ENCODE measurements at regions not wholly inside any gene's neighbourhood (a gene's known extent, or its start where the extent isn't known, plus 50 kb on each side); places are given as distances from the start of the nearest gene placed in this dataset.
A peak's percentile ranks its signal among the peaks of the same experiment; 100 is the strongest.

DNA sequence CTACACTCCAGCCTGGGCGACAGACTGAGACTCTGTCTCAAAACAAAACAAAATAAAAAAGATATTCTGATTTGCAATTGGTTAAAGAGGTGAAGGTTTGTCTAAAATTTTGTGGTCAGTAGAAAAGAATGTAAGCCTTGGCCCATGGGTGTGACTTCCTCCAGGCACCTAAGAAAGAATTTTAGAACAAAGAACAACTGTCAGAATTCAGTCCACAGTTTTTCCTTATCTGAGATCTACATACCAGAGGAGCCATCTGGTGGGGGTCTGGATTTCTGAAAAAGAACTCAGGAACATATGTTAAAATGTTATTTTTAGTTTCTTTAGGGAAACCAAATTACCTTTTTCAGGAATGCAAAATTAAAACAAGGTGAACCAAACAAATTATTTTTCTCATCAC lies 434.1 kb downstream of the ANKRD50 start:
- no peak for DNase-seq

DNA sequence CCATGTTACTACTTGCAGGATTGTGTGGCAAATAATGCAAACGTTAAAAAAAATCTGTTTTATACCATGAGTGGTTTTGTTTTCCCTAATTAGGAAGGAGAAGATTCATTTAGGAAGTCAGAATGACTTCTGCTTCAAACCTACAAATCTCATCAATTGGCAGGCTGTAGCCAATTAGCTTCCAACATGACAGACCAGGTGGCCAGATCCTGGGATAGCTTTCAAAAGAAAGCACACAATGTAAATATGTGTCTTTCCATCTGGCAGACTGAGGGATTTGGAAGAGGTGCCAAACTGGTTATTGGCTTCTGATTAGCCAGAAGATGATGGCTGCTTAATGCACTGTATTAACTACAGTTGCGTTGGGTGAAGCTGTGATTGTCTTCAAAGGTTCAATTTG lies 432.8 kb downstream of the ANKRD50 start:
- DNase-seq: no peak

DNA sequence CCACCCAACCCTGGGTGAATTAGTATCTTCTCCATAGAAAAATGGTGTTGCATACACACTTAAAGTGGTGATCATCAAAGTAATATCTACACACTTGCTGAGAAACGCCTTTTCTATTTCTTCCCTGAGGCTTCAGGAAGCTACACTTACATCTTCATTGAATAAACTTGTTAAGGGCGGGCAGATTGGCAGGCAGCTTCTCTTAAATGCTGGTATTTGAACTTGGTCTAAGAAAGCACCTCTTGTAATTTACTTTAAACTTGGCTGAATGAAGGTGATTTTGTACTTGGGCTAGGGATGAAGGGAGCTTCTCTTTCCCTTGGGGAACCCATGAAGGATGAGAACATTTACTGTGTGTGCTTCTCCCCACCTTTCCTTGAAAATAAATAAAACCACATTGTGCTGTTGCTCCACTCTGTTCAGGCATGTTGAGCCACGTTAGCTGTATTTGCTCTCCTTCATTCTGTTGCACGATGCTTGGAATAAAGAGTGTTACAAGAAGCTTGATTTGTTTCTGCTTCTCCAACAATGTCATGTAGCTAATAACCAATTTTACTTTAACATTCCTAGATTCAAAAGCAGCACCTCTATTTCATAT lies 430.1 kb downstream of the ANKRD50 start:
- DNase-seq: no peak

DNA sequence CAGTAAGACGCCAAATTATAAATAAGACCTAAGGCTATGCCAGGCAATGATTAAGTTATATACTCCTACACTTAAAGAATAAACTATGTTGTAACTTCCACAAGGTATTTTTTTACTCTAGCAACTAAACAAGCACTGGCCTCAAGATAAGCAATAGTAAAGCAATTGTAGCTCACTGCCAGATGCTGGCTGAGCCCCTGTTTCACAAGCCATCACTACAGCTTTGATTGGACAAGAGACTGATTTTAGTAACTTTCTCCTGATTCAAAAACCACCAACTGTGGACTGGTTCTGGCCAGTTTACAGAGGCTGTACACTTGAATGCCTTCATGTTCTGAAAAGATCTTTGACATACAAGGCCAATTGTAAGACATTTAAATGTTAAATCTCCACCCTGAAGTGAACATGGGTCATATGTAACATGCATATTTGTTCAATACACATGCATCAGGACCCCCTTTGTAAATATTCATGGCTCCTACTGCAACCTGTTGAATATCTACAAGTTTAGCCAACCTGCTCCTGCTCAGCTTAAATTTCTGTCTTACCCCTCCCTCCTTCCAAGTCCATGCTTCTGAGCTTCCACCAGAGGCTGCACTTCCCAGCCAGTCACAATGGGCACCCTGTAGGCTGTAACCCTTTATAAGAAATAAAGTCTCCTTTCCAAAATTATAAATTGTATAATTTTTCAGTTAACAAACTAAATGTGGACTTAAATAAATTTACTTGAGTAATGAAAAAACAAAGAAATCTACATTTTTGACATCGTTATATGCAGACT lies 423.6 kb downstream of the ANKRD50 start:
- no peak for DNase-seq

DNA sequence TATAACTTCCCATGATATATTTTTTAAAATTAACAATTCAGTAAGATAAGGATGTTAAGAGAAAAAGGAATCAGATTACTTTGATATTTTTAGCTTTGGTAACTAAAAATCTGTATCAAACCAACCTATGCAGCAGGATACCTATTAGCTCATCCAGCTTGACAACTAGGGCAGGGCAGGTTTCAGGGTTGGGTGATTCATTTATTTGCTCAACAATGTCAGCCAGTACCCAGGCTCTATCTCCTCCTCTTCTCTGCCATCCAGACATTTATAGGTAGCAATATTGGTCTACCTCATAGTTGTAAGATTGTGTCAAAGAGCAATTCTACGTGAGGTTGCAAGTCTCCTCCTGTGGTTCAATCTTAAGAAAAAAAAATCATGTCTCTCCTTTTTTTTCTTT lies 421.9 kb downstream of the ANKRD50 start:
- DNase-seq: no peak

DNA sequence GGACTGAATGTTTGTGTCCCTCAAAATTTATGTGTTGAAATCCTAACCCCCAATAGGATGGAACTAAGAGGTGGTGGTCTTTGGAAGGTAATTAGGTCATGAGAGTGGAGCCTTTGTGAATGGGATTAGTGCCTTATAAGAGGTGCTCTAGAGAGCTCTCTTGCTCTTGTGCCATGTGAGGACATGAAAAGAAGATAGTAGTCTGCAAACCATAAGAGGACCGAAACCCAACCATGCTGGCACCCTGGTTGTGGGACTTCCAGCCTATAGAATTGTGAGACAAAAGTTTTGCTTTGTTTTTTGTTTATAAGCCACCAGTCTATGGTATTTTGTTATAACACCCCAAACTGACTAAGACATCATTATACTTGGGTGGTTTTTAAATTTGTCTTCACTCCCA lies 417.1 kb downstream of the ANKRD50 start:
- DNase-seq: no peak

DNA sequence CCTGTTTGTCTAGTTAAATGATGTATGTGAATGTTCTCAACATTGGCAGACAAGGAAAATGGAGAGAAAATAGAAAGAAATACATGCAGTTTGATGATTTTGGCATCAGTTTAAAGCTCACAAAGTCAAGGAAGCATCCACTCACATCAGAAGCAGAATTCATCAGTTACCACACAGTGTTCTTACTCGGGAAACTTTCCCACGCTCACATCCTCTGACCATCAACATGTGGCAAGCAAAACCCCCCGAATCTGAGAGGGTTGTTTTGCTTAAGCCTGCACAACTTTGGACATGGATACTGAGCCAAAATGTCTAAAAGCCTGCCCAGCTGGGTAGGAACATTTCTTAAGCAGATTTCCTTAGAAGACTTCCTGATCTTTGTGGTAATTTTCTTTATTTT lies 407.6 kb downstream of the ANKRD50 start:
- no peak for DNase-seq

DNA sequence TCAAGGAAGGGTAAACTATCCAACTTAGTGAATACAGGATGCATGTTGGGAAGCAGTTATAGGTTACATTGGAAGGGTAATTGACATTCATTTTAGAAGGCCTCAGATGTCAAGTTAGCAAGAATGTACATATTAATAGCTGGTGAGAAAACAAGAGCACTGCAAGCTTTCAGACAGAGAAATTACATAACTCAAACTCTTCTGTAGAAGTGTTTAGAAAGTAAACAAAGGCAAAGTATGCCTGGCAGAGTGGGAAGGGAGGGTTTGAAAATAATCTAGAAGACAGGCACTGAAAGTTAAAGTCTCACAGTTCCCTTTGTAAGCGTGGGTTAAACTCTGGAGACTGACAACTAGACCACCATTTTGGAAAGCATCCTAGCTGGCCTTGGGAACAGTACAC lies 406.2 kb downstream of the ANKRD50 start:
- DNase-seq: no peak

DNA sequence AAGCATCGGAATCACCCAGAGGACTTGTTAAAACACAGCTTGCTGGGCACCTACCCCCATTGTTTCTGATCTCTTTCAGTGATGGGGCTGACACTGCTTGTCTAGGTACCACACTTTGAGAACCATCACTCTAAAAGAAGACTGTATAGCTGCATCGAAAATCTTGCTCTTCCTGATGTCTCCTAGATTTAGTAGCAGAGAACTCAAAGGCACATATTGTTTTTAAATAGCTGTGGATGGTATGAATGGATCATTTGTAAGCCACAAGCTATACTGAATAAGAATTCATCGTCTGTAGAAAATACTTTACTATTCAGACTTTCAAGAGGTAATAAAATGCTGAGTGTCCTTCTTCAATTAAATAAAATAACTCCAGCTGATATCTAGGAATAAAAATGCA lies 405.4 kb downstream of the ANKRD50 start:
- no peak for DNase-seq

DNA sequence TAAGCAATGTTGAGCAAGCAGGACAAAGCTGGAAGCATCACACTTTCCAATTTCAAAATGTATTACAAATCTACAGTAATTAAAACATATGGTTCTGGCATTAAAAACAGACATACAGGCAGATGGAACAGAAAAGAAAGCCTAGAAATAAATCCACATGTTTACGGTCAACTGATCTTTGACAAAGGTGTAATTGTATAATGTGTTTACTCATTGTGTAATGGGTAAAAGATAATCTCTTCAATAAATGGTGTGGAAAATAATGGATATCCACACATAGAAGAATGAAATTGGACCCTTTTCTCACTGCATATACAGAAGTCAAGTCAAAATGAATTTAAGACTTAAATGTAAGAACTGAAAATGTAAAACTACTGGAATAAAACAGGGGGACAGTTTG lies 394.2 kb downstream of the ANKRD50 start:
- DNase-seq: no peak

DNA sequence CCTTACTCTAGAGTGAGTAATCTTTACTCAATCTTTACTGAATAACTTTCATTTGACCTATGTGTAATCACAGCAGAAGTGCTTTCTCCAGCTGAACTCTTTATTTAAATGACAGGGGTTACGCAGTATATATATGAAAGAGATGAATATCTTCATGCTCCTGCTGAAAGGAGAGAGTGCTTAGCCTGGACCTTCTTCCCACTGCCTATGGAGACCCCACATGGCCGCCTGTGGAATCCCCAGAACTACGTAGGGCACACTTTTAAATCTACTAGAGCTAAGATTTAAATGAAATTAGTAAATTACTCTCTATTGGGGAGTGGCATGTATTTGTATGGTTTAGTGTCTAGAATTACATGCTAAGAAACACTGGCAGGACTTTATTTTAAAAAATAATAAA lies 391.2 kb downstream of the ANKRD50 start:
- no peak for DNase-seq

DNA sequence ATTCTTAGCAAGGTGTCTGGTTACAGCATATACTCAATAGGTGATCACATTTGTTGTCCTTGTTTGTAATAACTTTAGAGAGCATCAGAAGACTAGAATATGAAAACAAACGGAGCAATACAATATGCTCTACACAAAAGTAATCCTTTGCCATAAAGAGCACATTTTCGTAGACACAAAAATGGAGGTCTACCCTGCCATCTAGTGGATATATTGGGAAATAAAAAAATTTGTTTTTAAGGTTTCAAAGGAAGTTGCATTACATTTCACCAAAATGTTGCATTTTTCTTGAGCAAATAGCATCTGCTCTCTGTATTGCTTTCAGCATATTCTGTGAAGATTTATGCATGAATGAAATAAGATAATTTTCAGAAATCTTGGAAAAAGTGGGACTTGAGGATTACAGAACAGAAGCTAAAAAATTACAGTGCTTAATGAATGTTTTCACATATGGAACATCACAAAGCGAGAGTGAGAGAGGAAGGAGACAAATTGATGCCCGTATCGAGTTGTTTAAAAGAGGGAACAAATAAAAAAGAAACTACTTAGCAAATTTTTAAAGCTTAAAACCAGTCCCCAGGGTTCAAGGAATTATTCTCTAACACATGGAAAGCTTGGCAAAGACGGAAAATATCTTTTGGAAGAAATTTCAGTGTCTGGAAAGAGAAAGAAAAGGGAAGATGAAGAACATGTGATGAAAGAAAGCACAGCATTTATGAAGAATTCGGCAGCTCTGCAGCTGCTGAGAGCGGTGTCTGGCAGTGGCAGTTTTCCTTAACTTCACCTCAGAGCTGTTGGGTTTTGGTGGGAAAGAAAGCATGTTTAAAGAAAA lies 390.1 kb downstream of the ANKRD50 start:
- peak in 1 of 2 donors; percentile 32 for DNase-seq

DNA sequence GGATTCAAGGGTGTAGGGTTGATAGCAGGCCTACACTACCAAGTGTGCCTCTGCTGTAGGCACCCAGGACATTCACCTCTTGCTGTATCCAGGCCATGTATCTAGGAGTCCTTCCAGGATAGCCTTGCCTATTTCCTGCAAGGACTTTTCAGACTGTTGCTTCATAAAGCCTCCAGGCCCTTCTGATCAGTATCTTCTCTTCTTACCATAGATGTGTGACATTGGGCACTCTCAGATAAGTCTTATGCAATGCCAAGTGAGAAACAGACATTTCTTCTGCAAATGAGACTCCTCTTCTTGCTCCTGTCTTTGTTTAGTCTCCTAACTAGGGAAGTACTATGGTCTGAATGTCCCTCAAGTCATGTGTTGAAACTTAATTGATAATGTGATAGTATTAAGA lies 386.8 kb downstream of the ANKRD50 start:
- DNase-seq: no peak

DNA sequence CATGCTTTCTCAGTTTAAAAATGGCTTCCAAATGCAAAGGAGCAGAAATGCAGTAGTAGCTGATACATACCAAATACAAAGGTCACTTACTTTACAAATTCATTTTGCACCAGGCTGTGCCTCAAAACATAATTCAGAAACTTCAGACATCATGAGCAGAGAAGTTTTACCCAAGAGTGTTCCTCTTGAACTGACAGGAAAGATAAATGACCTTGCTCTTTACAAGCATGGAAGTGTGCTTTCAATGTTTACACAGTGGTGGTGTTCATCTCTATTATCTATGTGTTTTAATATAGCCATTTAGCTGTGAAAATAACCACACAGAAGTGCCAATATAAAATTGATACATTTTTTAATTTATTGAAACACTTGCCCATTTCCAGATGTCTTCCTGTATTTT lies 383.4 kb downstream of the ANKRD50 start:
- DNase-seq: no peak

DNA sequence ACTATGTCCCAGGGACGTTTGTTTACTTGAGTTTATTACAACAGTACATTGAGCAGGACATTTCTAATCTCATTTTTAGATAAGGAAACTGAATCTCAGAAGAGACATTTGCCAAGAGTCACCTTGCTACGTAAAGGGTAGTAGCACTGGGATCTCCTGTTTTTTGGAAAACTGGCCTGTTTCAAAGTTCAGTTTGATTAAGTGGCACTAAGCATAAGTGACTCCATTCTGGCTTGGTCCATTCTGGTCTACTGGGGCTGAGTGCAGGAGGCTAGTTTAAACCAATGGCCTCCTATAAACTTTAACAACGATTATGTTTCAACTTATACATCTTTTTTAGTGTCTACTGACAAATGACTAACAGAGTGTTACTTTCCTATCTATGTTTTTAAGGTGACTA lies 382.5 kb downstream of the ANKRD50 start:
- no peak for DNase-seq

DNA sequence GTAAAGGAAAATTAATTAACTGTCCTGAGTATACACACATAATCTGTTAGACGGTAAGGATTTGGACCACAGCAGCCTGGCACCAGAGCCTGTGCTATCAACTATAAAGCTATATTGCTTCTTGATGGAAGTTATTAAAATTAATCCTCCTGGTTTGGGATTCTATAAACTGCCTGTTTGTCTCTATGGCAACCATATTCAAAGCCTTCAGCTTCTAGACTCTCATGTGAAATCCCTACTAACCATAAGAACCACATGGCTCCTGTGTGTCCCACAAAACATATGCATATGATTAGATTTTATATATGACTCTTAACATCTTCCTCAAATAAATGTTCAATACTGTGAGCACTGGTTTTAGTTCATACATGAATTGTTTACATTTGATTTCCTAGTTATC lies 380.8 kb downstream of the ANKRD50 start:
- no peak for DNase-seq

DNA sequence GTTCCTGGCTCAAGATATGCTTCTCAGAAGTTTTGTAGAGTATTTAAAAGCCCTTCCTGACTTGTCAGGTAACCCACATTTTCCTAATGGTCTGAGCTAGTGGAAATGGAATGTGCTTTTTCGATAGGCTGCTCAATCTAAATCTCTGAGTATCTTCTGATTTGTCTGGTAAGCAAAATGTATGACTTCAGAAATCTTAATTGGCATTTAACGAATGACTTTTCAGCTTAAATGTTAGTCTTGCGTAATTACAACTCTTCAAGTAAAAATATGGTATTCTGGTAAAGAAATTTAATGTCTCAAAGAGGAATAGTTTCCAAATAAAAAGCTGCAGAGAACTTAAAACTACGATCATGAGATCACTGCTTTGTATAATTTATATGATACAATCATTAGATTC lies 379.1 kb downstream of the ANKRD50 start:
- DNase-seq: no peak

DNA sequence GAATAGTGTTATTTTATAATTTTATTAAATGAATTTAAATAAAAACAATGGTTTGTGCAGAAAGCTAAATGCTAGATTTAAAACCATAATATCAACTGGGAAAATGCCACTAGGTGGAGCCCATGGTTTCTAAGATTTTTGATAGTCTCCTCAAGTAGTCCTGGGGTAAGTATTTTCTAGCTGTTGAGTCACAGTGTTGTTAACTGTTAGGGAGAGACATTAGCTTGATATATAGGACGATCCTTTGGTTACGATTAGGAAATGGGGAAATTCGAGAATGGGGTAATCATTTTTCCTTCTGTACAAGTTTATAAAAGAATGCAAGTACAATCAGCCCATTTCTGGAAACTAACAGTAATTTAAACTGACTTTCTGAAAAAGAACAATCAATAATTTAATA lies 378.4 kb downstream of the ANKRD50 start:
- DNase-seq: no peak

DNA sequence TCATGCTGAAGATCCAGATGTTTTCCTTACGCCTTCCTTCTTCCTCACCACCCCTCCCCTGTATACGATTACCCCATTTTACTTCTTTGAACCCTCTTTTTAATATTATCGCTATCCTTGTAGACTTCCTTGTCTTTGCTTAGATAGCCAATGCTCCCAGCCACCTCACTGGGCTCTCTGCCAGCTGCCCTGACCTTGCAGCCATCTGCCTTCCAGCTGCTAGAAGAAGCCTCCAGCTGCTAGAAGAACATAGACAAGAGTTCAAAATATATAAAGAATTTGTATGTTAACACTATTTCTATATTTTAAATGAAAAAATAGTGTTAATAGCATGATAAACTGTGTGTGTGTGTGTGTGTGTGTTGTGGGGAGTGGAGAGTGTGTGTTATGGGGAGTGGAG lies 374.7 kb downstream of the ANKRD50 start:
- DNase-seq: no peak

DNA sequence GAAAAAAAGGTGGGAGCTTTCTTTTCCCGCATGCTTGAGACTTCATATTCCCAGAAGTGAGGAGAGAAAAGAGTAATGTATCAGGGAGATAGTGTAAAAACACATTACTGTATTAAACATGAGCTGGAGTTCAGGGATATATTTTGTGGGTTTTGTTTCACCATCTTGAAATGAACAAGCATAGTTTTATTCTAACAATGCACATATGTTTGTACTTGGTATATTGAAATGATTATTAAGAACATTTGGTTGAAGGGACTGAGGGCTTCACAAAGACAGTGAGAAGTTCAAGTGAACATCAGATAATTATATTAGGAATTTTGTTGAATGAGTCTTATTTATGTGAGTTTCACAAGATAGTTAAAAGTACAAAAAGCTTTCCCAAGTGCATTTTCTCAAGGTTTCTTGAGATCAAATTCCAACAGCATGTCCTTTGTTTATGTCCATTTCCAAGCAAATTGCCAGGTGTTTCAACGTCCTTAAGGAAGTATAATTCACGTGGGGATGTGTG lies 368.8 kb downstream of the ANKRD50 start:
- no peak for DNase-seq

DNA sequence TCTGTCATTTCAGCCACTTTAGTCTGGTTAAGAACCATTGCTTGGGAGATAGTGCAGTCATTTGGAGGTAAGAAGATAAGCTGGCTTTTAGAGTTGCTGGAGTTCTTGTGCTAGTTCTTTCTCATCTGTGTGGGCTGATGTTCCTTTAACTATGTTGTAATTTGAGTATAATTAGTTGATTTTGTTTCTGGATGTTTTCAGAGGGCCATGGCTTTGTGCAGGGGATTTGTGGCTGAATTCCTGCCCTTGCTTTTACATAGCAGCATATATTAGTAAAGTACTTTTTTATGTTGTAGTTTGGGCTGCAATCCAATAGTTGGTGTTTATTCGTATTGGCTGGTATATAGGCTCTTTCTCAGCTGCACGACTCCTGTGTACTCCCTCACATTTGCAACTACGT lies 339.6 kb downstream of the ANKRD50 start:
- no peak for DNase-seq

DNA sequence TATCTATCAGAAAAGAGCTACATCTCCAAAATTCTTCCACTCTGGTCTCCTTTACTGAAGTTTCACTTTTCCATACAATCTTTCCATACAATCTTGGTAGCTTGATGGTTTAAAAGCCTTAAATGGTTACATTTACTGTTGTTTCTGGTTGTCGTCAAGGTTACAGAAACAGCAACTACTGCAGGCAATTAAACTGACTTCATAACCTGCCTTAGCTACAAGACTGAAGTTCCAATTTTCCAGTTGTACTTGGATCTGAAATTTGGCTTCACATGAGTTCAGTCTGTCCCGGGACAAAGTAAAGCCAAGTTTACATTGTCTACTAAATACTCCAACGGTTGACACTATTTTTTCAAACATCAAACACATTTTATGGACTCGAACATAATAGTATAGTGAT lies 326.4 kb downstream of the ANKRD50 start:
- no peak for DNase-seq

DNA sequence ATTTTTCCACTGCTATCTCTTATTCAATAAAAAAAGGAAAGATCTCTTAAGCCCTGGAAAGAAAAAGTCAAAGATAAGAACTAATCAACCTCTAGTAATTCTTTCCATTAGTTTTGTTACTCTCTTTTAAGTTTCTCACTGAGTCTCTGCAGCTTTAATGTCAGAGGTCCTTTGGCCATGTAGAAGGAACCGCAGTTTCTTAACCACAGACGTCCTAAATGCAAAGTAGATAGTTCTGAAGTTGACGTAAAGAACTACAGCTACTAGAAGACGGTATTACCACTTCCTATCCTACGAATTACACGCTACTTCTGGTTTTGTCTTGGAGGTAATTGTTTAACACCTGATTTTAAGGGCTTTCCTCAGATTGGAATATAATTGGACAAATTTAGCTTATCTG lies 325.9 kb downstream of the ANKRD50 start:
- no peak for DNase-seq

DNA sequence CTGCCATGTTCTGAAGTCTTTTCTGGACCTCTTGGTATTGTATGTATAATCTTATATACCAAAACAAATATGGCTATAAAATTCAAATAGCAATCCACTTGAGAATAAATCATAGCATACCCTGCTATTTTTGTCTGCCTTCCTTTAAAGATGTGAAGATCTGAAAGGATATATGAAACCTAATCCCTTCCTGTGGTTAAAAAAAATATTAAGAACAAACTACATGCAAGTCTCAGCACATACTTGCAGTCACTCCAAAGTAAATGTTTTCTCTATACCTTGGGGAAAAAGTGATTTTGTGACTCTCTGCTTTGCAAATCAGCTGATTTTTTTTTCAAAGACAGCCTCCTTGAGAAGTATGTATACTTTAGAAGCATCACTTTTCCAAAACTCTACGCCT lies 322.9 kb downstream of the ANKRD50 start:
- DNase-seq: no peak

Measured in CD4-positive, alpha-beta T cell treated with Interleukin-4 for 1 hour (primary cell).